Keratinocyte (primary cell): ENCODE measurements at regions not wholly inside any gene's neighbourhood (a gene's known extent, or its start where the extent isn't known, plus 50 kb on each side); places are given as distances from the start of the nearest gene placed in this dataset.

ENCODE experiments used
- DNase-seq: peaks from one replicate; pipeline ENCODE4 v3.0.0-alpha.2; 2011; ENCODE audit warnings: low read depth, missing footprints, low spot score
- FAIRE-seq: peaks from 2 replicates; lab custom pipeline; 2011; peaks lifted over from hg19 to GRCh38; lab: Jason Lieb, UNC
- H2AFZ ChIP-seq: 2 replicates; pipeline ENCODE4 v1.6.0; 2012; ENCODE audit warnings: low read length, control low read depth, inconsistent platforms; ENCODE audit not compliant: control insufficient read depth
- H3K27ac ChIP-seq: 2 replicates; pipeline ENCODE4 v1.5.1; 2011; ENCODE audit warnings: low read length; ENCODE audit not compliant: control insufficient read depth, insufficient read depth
- H3K27me3 ChIP-seq: 3 replicates; pipeline ENCODE4 v1.6.0; 2011; ENCODE audit warnings: low read length; ENCODE audit not compliant: control insufficient read depth, insufficient read depth; ENCODE audit errors: extremely low read depth
- H3K36me3 ChIP-seq, 2 experiments: 2 replicates in 1 of 2; 3 replicates in 1 of 2; pipeline ENCODE4 v1.5.1; 2011; ENCODE audit warnings: low read length in 2 of 2, mild to moderate bottlenecking in 1 of 2; ENCODE audit not compliant: control insufficient read depth in 2 of 2, insufficient read depth in 2 of 2; ENCODE audit errors: extremely low read depth in 1 of 2
- H3K4me1 ChIP-seq: 3 replicates; pipeline ENCODE4 v1.5.1; 2011; ENCODE audit warnings: low read length; ENCODE audit not compliant: control insufficient read depth, insufficient read depth; ENCODE audit errors: extremely low read depth
- H3K4me2 ChIP-seq: 3 replicates; pipeline ENCODE4 v1.6.0; 2011; ENCODE audit warnings: low read depth, low read length; ENCODE audit not compliant: control insufficient read depth, insufficient read depth; ENCODE audit errors: extremely low read depth
- H3K4me3 ChIP-seq, 3 experiments: fragments of 200-600 bp in 1 of 3; sonication (generic) in 1 of 3; 2 replicates in 2 of 3; 3 replicates in 1 of 3; pipeline ENCODE4 v1.5.1; 2011 to 2016; ENCODE audit warnings: low read length in 3 of 3, mild to moderate bottlenecking in 3 of 3, control low read depth in 2 of 3, inconsistent platforms in 1 of 3, low read depth in 1 of 3, mixed read lengths in 1 of 3, mixed run types in 1 of 3, moderate library complexity in 1 of 3; ENCODE audit not compliant: control insufficient read depth in 2 of 3, insufficient read depth in 2 of 3; ENCODE audit errors: extremely low read depth in 1 of 3
- H3K79me2 ChIP-seq: 2 replicates; pipeline ENCODE4 v1.6.0; 2012; ENCODE audit warnings: low read length; ENCODE audit not compliant: control insufficient read depth, insufficient read depth
- H3K9ac ChIP-seq: 3 replicates; pipeline ENCODE4 v1.6.0; 2011; ENCODE audit warnings: low read length; ENCODE audit not compliant: control insufficient read depth, insufficient read depth; ENCODE audit errors: extremely low read depth
- H3K9me1 ChIP-seq: 3 replicates; pipeline ENCODE4 v1.6.0; 2011; ENCODE audit warnings: low read length; ENCODE audit not compliant: control insufficient read depth, insufficient read depth; ENCODE audit errors: extremely low read depth
- H3K9me3 ChIP-seq: 2 replicates; pipeline ENCODE4 v1.5.1; 2012; ENCODE audit warnings: low read depth, low read length; ENCODE audit not compliant: control insufficient read depth
- H4K20me1 ChIP-seq: 3 replicates; pipeline ENCODE4 v1.6.0; 2011; ENCODE audit warnings: low read length; ENCODE audit not compliant: control insufficient read depth, insufficient read depth; ENCODE audit errors: extremely low read depth
- EZH2 ChIP-seq: IDR thresholded peaks from one replicate; pipeline ENCODE4 v1.6.1; 2012; ENCODE audit warnings: inconsistent platforms, mild to moderate bottlenecking, low read length, moderate library complexity
- dilution Hi-C: fragments of 300-500 bp; cut with MboI; formaldehyde crosslinking; loops from one replicate; pipeline ENCODE4 v1.7.0; 2020; ENCODE audit warnings: low sequenced_read_pairs; ENCODE audit not compliant: extremely low pct_ligation_motif_present
- TF ChIP-seq, protein P1 (sequence below), 3 experiments: IDR thresholded peaks in 1 of 3; conservative IDR thresholded peaks in 1 of 3; optimal IDR thresholded peaks in 1 of 3; 2 replicates in 2 of 3; 3 replicates in 1 of 3; pipeline versions ENCODE3 to v1.5.1; 2011; ENCODE audit warnings: low read length in 3 of 3, mild to moderate bottlenecking in 3 of 3, moderate library complexity in 2 of 3, control low read depth in 1 of 3, inconsistent platforms in 1 of 3; ENCODE audit not compliant: insufficient read depth in 2 of 3; ENCODE audit errors: extremely low read depth in 1 of 3

DNA sequence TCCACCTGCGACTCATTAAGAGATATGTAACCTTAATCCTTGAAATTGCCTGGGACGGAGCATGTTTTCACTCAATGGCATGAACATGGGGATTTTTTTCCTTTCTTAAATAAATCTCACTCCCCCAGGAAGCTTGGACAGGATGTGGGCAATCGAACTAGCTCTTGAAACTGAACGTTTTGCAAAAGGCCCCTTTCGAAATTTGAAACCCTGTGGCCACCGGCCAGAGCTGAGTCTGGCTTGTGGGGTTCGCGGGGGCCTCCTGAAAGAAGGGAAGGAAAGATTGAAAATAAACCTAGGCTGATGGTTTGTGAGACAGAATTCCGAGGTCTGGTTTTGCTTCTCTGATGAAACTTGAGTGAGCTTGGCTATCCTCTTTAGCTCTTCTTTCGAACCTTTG, 101.4 kb upstream of the RTL1 start:
- dilution Hi-C loops, result no loop called here
- DNase-seq, result no peak
- no peak overlapping the region for H2AFZ ChIP-seq
- no peak for TF ChIP-seq EZH2
- TF ChIP-seq, protein P1, sequence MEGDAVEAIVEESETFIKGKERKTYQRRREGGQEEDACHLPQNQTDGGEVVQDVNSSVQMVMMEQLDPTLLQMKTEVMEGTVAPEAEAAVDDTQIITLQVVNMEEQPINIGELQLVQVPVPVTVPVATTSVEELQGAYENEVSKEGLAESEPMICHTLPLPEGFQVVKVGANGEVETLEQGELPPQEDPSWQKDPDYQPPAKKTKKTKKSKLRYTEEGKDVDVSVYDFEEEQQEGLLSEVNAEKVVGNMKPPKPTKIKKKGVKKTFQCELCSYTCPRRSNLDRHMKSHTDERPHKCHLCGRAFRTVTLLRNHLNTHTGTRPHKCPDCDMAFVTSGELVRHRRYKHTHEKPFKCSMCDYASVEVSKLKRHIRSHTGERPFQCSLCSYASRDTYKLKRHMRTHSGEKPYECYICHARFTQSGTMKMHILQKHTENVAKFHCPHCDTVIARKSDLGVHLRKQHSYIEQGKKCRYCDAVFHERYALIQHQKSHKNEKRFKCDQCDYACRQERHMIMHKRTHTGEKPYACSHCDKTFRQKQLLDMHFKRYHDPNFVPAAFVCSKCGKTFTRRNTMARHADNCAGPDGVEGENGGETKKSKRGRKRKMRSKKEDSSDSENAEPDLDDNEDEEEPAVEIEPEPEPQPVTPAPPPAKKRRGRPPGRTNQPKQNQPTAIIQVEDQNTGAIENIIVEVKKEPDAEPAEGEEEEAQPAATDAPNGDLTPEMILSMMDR (optimal IDR thresholded peaks at IDR 0.05 in 1 of 3, IDR thresholded peaks at IDR 0.05 in 1 of 3, conservative IDR thresholded peaks at IDR 0.05 in 1 of 3; ENCODE audit: extremely low read depth in 1 of 3, insufficient read depth in 2 of 3, low read length in 3 of 3), result no peak
- H3K27ac ChIP-seq, result no peak overlapping the region
- no peaks in the 10 kb centered on the region for H3K36me3 ChIP-seq
- peaks cover 2% of the 10 kb centered on the region for H3K9me3 ChIP-seq
- no peaks in the 10 kb centered on the region for H4K20me1 ChIP-seq
- no peaks in the 10 kb centered on the region for H3K4me1 ChIP-seq
- H3K79me2 ChIP-seq, result no peaks in the 10 kb centered on the region
- H3K27me3 ChIP-seq, result peaks cover 10% of the 10 kb centered on the region
- no peak for FAIRE-seq
- H3K9me1 ChIP-seq, result no peaks in the 10 kb centered on the region
- no peak overlapping the region for H3K4me2 ChIP-seq
- no peak overlapping the region for H3K9ac ChIP-seq
- no peak overlapping the region for H3K4me3 ChIP-seq

DNA sequence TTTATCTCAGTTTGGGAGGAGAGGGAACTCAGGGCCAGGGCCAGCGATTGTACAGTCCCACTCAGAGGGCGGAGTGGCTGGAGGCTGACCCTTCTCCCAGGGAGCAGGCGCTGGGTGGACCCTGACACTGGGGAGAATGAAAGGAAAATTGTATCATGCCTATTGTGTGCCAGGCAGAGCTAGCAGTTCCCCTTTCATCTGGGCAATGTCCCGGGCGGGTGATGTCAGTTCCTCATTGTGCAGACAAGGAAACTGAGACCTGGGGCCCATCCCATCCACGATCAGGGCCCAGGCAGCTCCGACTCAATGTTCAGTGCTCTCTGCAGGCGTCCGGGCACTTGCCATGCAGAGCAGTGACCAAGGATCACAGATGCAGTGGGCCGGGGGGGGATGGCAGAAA, 101.9 kb upstream of the RTL1 start:
- Histone ChIP-seq H3K4me3 (no peak overlapping the region), H3K27me3 (peaks cover 10% of the 10 kb centered on the region), H3K27ac (no peak overlapping the region), H3K9ac (no peak overlapping the region), H3K36me3 (no peaks in the 10 kb centered on the region), H3K4me2 (no peak overlapping the region), H2AFZ (no peak overlapping the region), H3K4me1 (no peaks in the 10 kb centered on the region), H4K20me1 (no peaks in the 10 kb centered on the region), H3K9me3 (peaks cover 2% of the 10 kb centered on the region), H3K9me1 (no peaks in the 10 kb centered on the region), H3K79me2 (no peaks in the 10 kb centered on the region)
- DNase-seq, result no peak
- TF ChIP-seq EZH2, result no peak
- TF ChIP-seq, protein P1 (optimal IDR thresholded peaks at IDR 0.05 in 1 of 3, IDR thresholded peaks at IDR 0.05 in 1 of 3, conservative IDR thresholded peaks at IDR 0.05 in 1 of 3; ENCODE audit: extremely low read depth in 1 of 3, insufficient read depth in 2 of 3, low read length in 3 of 3), result no peak
- no peak for FAIRE-seq
- dilution Hi-C loops, result no loop called here
